ENCODE measurements at regions not wholly inside any gene's neighbourhood (a gene's known extent, or its start where the extent isn't known, plus 50 kb on each side); places are given as distances from the start of the nearest gene placed in this dataset.

GRCh38 chr10:132479603-132480221, 57.9 kb upstream of the INPP5A start:
- Mint-ChIP-seq H3K4me1 (no peaks in the 10 kb centered on the region), H3K9me3 (no peaks in the 10 kb centered on the region), H3K4me3 (no peak overlapping the region), H3K27ac (peak overlapping the region in 1 of 2 donors; percentile 62), H3K27me3 (peaks cover 55% of the 10 kb centered on the region)
- ATAC-seq (no peak), DNase-seq (no peak)

DNA sequence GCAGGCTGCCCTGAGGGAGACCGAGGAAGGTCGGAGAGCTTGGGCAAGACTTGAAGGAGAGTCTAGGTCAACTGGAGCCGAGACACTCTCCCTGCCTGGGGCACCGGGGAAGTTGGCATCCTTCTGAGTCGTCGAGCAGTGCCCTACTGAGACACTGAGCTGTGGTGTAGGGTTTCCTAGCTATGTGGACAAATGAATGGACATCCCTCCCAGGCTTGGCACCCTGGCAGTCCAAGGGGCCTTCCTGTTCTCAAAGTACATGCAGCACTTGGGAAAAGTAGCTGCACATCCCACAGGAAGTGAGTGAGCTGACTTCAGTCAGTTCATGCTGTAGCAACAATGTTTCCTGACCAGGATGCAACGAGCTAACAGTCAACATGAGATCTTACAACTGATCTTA, 57.2 kb upstream of the INPP5A start:
- no peaks in the 10 kb centered on the region for H3K4me1 Mint-ChIP-seq
- H3K27ac Mint-ChIP-seq, result no peak overlapping the region
- peaks cover 53% of the 10 kb centered on the region for H3K27me3 Mint-ChIP-seq
- H3K4me3 Mint-ChIP-seq, result no peak overlapping the region
- ATAC-seq, result no peak
- no peak for DNase-seq
- no peaks in the 10 kb centered on the region for H3K9me3 Mint-ChIP-seq

DNA sequence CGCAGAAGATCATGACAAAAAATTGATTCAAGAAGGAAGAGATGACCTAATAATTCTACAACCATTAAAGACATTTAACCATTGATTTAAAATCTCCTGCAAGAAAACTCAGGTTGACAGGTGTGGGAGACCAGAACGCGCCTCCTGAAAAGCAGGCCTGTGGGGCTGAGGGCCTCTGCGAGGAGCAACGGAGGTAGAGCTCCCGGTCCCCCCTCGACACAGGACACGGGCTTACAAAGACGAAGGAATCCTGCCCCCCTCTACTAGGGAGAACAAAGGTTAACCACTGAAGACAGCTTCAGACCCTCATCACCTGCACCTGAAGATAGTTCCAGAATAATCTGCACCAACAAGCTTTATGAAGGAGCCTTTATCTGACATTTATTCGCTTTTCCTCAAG, 55.9 kb upstream of the INPP5A start:
- ATAC-seq (no peak), DNase-seq (no peak)
- H3K4me3 Mint-ChIP-seq, result no peak overlapping the region
- H3K27ac Mint-ChIP-seq, result no peak overlapping the region
- H3K4me1 Mint-ChIP-seq, result no peaks in the 10 kb centered on the region
- no peaks in the 10 kb centered on the region for H3K9me3 Mint-ChIP-seq
- peaks cover 40% of the 10 kb centered on the region for H3K27me3 Mint-ChIP-seq

GRCh38 chr10:132482090-132482800, 55.3 kb upstream of the INPP5A start:
- Mint-ChIP-seq H3K4me3 (no peak overlapping the region), H3K27ac (no peak overlapping the region), H3K4me1 (no peaks in the 10 kb centered on the region), H3K27me3 (peaks cover 35% of the 10 kb centered on the region), H3K9me3 (no peaks in the 10 kb centered on the region)
- ATAC-seq (no peak), DNase-seq (no peak)

DNA sequence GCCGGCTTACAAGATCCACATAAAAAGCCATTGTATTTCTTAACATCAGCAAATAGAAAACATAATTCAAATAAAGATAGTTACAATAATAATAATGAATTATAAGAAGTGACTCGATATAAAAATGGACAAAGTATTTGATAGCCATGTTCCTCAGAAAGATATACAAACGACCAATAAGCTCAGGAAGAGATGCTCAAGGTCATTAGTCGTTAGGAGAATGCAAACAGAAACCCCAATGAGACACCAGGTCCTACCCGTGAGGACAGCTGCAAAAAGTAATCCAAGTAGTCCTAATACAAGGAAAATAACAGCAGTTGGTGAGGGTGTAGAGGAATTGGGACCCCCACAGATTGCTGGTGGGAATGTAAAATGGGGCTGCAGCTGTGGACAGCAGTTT, 54.2 kb upstream of the INPP5A start:
- no peaks in the 10 kb centered on the region for H3K9me3 Mint-ChIP-seq
- H3K4me3 Mint-ChIP-seq, result no peak overlapping the region
- ATAC-seq (no peak), DNase-seq (no peak)
- no peaks in the 10 kb centered on the region for H3K4me1 Mint-ChIP-seq
- no peak overlapping the region for H3K27ac Mint-ChIP-seq
- H3K27me3 Mint-ChIP-seq, result peaks cover 31% of the 10 kb centered on the region

DNA sequence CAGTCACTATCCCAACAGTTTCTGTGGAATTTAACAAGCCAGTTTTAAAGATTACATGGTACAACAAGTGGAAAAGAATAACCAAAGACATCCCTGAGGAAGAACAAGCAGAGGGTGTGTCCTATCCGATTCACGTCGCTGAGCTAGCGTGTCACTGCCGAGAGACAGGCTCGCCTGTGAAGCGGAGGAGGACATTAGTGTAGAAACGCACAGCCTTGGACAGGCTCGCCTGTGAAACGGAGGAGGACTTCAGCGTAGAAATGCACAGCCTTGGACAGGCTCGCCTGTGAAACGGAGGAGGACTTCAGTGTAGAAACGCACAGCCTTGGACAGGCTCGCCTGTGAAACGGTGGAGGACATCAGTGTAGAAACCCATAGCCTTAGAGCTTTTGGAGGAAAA, 52.7 kb upstream of the INPP5A start:
- Mint-ChIP-seq H3K27ac (no peak overlapping the region), H3K4me3 (no peak overlapping the region), H3K9me3 (peaks cover 0 to 2% of the 10 kb centered on the region in 2 donors), H3K27me3 (peaks cover 23% of the 10 kb centered on the region), H3K4me1 (no peaks in the 10 kb centered on the region)
- DNase-seq, result no peak
- no peak for ATAC-seq

GRCh38 chr10:132485391-132485790, 52.2 kb upstream of the INPP5A start:
- peaks cover 0 to 7% of the 10 kb centered on the region in 2 donors for H3K9me3 Mint-ChIP-seq
- no peak overlapping the region for H3K4me3 Mint-ChIP-seq
- DNase-seq, result no peak
- no peaks in the 10 kb centered on the region for H3K4me1 Mint-ChIP-seq
- H3K27ac Mint-ChIP-seq, result no peak overlapping the region
- ATAC-seq, result no peak
- peaks cover 18% of the 10 kb centered on the region for H3K27me3 Mint-ChIP-seq

GRCh38 chr10:132486539-132487121, 51.0 kb upstream of the INPP5A start:
- ATAC-seq, result no peak
- H3K4me1 Mint-ChIP-seq, result no peaks in the 10 kb centered on the region
- H3K4me3 Mint-ChIP-seq, result no peak overlapping the region

DNA sequence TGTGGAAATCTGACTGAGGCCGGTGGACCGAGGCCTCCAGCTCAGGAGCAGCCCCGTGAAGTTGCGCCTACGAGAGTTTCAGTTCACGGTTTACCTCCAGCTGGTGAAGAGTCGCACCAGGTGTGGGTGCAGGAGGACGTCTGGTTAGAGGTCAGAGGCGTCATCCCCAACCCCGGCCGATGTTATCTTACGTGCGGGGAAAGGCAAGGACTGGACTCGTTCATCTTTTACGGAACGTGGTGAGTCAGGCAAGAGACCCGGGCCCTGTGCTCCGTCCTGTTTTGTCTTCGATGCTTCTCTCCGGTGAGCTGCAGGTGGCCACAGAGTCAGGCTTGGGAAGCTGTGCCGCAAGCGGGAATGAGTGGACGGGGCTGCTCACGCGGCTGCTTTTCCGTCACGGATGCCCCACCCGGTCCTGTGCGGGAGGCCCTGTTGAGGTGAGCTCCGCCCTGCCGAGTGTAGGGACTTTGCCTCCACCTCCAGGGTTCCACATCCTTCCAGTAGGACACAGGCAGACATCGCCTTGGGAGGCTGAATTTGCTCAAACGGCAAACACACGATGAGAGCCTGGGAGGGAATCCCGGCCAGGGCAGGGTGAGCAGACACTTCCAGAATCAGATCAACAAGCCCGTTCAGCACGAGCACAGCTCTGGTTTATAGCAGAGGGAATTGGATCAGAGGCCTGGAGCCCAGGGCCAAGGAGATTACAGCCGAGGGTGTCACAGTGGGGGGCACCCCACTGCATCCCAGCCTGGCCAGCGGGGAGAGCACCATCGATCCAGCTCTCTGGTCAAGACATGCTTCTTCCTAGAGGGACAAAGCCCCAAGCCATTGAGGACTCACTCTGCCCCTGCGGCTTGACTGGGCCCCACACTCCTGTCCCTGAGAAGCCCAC, 50.1 kb upstream of the INPP5A start:
- peak overlapping the region in 1 of 2 donors; percentile 27 for H3K27ac Mint-ChIP-seq

More at GRCh38 chr10:132486539-132487121, 51.0 kb upstream of the INPP5A start:
- no peak for DNase-seq
- Mint-ChIP-seq H3K9me3 (peaks cover 0 to 8% of the 10 kb centered on the region in 2 donors), H3K27ac (no peak overlapping the region), H3K27me3 (peaks cover 11% of the 10 kb centered on the region)

More for the DNA sequence above, 50.1 kb upstream of the INPP5A start:
- peaks cover 6% of the 10 kb centered on the region for H3K27me3 Mint-ChIP-seq
- H3K9me3 Mint-ChIP-seq, result peaks cover 0 to 8% of the 10 kb centered on the region in 2 donors
- H3K4me3 Mint-ChIP-seq, result no peak overlapping the region
- DNase-seq, result no peak
- no peak for ATAC-seq
- no peaks in the 10 kb centered on the region for H3K4me1 Mint-ChIP-seq
